ENCODE measurements at regions not wholly inside any gene's neighbourhood (a gene's known extent, or its start where the extent isn't known, plus 50 kb on each side); places are given as distances from the start of the nearest gene placed in this dataset.

DNA sequence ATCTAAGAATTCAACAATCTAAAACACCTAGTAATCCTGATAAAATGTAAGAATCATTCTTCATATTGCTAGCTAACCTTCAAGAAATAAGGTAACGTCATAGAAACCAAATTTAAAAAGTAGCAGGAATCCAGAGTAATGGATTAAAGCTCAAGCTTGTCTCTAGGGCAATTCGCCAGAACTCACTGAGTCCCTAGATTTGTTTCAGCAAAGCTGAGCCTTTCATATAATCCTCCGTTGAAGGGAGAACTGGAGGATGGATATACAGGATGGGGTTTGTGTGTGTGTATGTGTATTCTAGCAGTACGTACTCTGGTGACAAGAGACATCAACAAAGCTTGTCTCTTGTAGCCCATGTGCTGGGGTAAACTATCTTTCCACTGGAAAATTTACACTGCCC lies 2173.5 kb upstream of the AGA start:
- TF ChIP-seq POLR2AphosphoS5 (IDR thresholded peaks at IDR 0.05; ENCODE audit: low read depth) (no peak), SPI1 (IDR thresholded peaks at IDR 0.05; ENCODE audit: borderline replicate concordance, low read depth) (no peak)
- TF ChIP-seq, protein P1, sequence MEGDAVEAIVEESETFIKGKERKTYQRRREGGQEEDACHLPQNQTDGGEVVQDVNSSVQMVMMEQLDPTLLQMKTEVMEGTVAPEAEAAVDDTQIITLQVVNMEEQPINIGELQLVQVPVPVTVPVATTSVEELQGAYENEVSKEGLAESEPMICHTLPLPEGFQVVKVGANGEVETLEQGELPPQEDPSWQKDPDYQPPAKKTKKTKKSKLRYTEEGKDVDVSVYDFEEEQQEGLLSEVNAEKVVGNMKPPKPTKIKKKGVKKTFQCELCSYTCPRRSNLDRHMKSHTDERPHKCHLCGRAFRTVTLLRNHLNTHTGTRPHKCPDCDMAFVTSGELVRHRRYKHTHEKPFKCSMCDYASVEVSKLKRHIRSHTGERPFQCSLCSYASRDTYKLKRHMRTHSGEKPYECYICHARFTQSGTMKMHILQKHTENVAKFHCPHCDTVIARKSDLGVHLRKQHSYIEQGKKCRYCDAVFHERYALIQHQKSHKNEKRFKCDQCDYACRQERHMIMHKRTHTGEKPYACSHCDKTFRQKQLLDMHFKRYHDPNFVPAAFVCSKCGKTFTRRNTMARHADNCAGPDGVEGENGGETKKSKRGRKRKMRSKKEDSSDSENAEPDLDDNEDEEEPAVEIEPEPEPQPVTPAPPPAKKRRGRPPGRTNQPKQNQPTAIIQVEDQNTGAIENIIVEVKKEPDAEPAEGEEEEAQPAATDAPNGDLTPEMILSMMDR (IDR thresholded peaks at IDR 0.05; ENCODE audit: insufficient read depth, low read length), result no peak
- TF ChIP-seq, protein P2, sequence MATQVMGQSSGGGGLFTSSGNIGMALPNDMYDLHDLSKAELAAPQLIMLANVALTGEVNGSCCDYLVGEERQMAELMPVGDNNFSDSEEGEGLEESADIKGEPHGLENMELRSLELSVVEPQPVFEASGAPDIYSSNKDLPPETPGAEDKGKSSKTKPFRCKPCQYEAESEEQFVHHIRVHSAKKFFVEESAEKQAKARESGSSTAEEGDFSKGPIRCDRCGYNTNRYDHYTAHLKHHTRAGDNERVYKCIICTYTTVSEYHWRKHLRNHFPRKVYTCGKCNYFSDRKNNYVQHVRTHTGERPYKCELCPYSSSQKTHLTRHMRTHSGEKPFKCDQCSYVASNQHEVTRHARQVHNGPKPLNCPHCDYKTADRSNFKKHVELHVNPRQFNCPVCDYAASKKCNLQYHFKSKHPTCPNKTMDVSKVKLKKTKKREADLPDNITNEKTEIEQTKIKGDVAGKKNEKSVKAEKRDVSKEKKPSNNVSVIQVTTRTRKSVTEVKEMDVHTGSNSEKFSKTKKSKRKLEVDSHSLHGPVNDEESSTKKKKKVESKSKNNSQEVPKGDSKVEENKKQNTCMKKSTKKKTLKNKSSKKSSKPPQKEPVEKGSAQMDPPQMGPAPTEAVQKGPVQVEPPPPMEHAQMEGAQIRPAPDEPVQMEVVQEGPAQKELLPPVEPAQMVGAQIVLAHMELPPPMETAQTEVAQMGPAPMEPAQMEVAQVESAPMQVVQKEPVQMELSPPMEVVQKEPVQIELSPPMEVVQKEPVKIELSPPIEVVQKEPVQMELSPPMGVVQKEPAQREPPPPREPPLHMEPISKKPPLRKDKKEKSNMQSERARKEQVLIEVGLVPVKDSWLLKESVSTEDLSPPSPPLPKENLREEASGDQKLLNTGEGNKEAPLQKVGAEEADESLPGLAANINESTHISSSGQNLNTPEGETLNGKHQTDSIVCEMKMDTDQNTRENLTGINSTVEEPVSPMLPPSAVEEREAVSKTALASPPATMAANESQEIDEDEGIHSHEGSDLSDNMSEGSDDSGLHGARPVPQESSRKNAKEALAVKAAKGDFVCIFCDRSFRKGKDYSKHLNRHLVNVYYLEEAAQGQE (IDR thresholded peaks at IDR 0.05; ENCODE audit: insufficient replicate concordance, low read depth), result no peak

Measured in HL-60 (cell line).